ENCODE measurements at regions not wholly inside any gene's neighbourhood (a gene's known extent, or its start where the extent isn't known, plus 50 kb on each side); places are given as distances from the start of the nearest gene placed in this dataset.

DNA sequence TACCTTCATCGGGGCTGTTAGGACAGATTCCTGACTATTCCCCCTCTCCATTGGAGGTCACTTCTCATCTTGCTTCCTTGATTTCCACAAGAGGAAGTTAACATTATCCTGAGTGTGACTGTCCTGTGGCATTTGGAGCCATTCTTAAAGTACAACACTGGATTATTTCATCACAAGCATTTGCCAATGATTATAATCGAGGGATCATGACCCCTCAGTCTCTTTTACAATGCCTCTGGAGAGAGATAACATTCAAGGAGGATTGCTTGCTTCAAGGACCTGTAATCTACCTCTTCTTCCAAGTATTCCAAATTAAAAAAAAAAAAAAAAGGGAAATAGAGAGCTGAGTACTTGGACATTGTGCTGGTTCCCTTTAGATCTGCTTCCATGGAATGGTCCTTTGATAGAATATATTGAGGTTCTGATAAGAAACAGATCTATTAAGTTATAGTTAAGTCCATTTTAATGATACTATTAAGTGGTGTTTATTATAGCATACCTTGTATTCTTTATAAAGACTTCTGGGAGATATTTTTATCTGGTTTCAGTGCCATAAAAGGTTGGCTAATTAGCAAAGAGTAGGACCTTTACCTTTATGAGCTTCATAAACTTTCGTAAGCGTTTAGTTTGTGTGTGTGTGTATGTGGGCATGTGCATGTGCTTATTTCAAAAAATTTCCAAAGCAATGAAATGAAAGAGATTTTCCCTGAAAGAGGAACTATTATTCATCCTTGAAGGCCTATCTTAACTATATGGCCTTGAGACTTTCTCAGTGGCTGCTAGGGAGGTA, 469.1 kb downstream of the DHX35 start:
- no peak for DNase-seq

DNA sequence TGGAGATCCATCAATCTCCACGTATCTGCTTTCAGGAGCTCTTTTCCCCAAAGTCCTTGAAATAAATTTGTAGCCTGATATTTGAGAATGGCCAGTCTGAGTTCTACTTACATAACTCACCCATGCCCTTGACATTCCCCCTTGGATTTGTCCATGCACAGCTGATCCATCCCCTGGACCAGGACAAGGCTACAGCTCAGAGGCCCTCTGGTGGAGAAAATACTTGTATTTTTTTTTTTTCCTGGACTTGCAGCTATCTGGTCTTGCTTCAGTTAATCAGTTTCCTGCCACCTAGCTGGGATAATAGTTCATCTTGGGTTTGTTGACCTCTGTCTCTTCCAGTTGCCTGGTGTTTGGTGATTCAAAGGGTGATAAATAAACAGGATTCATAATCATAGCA, 467.6 kb downstream of the DHX35 start:
- no peak for DNase-seq

DNA sequence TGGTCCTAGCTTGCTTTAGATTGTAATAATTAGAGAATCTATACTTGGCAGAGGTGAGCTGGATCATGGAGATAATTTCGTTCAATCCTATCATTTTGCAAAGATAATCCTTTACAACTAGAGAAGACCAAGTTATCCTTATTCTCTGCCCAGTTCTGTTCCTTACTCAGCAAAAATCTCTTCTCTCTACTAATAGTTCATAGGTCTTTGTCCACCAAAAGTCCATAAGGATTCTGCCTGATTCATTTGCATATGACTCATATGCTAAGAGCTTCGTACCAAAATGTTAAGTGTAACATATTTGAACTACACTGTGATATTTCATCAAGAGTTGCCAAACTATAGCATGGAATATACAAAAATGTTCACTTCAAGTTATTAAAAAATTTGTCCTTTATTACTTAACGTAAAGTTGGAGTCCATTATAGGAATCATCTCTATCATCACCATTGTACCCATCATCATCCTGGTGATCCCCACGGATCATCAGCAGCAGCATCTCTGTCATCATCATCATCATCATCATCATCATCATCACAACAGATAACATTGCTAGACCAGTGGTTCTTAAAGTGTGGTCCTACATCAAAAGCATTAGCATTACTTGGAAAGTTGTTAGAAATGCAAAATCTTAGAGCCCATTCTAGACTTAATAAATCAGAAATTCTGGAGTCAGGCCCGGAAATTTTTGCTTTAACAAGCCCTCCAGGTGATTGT, 463.0 kb downstream of the DHX35 start:
- DNase-seq, result no peak

DNA sequence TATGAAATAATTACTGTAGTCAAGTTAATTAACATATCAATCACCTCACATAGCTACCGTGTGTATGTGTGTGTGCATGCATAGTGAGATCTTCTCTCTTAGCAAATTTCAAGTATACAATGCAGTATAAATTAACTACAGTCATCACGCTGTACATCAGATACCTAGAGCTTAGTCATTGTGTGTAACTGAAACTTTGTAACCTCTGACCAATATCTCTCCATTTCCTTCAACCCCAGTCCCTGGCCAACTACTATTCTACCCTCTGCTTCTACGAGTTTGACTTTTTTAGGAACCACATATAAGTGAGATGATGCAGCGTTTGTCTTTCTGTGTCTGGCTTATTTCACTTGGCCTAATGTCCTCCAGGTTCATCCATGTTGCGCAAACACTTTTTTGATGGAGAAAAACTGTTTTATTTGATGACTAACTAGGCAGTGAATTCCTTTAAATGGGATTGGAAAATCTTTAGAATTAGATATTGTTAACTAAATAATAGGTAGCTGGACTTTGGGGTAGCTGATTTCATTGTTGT, 459.5 kb downstream of the DHX35 start:
- DNase-seq, result no peak

DNA sequence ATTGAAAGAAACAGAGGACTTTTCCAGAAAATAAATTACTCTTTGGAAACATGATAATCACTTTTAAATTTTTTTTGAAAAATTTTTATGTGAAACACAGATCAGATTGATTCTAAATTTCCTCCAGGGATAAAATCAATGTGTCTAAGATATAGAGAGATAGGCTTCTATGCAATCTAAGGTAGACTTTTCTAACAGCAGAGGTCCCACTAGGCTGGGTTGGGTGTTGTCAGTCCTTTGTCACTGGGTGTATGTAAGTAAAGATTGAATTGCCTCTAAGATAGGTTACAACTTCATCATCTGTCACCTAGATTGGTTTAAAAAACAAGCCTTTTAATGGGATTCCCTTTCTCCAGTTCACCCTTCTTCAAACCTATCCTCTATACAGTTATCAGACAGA, 449.9 kb downstream of the DHX35 start:
- DNase-seq, result no peak

DNA sequence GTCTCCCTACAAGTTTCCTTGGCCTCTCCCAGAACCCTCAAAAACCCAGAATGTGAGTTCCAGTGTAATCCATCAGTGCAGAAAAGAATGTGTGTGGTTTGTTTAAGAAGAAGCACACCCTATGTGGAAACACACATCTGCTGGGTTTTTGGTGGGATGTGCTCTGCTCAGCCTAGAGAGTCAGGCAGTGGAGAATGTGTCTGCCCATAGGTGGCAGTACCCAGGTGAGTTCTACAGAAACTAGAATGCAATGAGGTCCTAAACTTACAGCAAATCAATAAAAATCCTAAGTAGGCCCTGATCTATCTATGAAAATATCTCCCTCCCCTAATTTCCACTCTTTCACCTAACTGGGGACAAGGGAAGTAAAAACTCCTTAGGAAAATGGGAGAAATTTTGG, 437.3 kb downstream of the DHX35 start:
- DNase-seq, result no peak

DNA sequence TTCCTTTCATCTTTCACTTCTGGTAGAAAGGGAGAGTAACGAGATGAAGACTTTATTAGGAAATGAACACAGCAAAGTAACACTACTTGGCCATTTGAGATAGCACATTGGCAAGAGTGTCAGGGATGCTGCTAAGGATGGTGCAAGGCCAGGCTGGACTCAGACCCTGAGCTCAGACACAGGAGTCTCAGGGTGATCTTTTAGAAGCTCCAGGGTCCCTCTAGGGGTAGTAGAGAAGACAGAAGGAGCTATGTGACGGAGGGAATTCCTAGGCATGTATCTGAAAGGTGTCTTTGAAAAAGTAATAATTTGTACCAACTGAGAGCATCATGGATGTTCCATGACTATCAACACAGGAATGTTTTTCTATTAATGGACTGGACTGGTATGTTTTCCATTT, 436.5 kb downstream of the DHX35 start:
- DNase-seq, result no peak

DNA sequence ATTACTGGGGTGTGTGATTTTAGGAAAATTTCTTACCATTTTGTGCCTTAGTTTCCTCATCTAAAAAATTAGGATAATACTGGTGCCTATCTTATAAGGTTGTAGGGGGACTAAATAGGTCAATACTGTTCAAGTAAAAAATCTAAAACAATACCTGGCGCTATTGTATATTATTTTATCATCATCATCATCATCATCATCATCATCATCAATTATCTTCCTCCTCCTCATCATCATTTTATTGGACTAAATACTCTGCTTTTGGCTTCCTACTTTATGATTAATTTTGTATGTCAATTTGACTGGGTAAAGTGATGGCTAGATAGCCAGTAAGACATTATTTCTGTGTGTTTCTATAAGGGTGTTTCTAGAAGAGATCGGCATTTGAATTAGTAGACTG, 435.5 kb downstream of the DHX35 start:
- DNase-seq, result no peak

DNA sequence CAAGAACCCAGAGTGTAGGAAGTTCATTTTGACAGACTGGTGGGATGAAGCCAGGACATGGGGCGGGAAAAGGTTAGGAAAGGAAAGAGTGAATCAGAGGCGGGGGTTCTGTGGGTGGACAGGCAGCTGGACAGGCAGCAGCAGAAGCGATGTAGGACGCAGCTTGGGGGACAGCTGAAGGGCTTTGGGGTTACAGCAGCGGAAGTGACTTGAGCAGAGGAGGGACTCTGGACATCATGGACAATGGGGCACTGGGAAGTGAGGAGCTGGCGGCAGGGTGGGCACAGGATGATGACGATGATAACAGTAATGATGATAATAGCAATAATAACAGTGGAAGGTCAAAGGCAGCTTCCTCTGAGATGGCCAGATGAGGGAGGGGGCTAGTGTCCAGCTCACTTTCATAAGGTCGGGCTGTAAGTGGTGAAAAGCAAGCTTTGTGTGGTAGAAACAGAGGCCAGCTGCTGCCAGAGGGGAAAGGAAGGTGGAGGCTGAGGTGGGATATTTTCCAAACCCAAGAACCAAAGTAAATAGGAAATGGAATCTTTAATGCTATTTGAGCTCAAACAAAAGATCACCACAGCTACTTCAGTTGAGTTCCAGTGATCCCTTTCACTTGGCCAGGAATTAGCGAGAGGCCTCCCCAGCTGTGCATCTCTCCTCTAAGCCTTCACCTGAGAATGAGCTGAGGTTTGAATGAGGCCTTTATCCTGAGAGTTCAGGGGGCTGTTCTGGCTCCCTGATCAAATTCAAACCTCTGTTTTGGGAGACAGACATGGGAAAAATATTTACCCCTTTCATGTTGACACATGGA, 433.5 kb downstream of the DHX35 start:
- DNase-seq, result no peak

DNA sequence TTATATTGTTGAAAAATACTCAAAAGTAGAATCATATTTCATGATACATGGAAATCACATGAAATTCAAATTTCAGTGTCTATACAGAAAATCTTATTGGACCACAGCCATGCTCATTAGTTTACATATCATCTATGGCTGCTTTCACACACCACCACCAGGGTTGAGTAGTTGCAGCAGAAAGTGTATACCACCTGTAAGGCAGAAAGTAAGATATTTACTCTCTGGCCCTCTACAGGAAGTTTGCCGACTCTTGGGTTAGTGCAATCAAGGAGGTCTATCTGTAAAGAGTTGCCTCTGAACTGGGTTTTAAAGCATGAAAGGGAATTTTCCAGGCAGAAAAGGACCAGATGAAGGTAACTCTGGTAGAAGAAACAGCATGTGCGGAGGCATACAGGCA, 432.3 kb downstream of the DHX35 start:
- no peak for DNase-seq

DNA sequence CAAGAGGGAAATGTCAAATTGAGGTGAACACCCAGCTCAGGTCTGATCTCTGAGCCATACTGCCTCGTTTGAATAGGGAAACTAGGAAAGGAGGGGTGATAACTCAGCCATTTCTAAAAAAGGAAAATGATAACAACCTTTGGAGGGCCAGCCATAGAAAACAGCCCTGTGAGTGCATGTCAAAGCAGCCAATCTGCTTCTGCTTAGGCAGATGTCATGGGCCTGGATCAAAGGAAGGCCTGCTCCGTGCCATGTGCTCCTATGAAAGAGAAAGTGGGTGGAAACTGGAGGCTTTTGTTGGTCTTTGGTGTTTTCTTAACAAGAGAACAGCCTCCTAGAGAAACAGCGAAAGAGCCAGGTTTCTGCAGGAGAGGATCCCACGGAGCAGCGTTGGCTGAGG, 428.0 kb downstream of the DHX35 start:
- no peak for DNase-seq

DNA sequence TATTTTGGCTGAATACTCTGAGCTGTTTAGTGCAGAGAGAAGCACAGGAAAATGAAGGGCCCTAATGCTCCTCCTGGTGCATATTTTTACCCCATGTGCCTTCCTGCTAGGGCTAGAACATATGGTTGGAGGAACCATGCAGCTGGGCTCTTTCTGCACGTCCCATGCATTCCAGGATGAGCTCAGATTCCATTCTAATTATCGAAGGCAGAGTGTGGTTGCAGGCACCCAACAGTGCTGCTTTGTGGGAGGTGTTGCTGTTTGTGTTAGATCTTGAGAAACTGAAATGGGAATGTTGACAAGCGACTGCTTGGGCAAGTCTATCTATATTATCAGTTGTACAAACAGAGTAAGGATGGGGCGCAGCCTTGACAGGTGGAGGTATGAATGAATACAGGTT, 419.5 kb downstream of the DHX35 start:
- DNase-seq, result no peak

DNA sequence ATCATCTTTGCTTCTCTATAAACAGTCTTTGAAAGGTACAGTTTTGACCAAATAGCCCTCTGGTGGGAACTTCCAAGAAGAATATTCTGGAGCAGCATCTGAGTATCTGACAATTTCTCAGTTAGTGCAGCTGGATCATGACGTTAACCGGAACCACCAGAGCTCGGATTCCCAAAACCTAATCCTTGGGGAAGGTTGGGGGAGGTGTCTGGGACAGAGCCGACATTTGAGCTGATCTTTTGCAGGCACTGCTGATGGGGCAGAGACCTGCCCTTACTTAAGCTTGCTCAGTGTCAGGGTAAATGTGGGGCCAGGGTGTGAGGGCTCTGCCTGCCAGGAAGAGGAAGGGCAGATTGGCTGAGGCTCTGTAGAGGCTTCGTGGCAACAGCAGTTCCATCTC, 416.6 kb downstream of the DHX35 start:
- DNase-seq, result no peak

DNA sequence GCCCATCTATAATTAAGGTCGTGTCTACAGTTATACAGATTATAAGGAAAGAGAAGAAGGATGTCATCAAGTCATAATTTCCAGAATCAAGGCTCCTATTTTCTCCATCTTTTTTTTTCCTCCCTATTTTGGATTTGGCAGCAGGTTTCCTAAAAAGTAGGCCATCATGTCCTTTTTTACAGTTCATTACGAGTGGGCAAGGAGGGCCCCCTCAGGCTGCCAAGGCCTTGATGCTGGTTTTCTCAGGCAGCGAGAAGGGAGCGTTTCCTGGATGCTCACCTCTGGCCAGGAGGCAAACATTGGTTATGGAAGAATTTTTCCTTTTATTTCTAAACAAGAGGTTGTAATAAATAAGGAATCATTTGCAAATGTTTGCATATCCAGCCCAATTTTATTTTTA, 414.6 kb downstream of the DHX35 start:
- no peak for DNase-seq

DNA sequence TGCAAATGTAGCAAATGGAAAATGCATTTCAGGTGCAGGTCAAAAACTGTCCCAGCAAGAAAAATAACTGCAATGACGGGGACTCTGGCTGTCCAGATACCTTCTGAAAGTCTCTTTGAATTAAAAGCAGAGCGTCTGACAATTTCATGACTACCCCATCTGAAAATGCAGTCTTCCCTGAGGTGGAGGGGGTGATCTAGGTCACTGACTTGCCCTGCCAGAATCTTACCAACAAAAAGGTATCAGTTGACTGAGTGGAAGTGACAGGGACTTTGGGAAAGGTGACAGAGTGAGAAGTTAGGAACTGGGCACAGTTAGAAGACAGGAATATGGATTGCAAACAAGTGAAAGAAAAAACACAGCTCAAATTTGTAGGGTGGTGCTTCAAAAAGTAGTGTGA, 402.2 kb downstream of the DHX35 start:
- no peak for DNase-seq

DNA sequence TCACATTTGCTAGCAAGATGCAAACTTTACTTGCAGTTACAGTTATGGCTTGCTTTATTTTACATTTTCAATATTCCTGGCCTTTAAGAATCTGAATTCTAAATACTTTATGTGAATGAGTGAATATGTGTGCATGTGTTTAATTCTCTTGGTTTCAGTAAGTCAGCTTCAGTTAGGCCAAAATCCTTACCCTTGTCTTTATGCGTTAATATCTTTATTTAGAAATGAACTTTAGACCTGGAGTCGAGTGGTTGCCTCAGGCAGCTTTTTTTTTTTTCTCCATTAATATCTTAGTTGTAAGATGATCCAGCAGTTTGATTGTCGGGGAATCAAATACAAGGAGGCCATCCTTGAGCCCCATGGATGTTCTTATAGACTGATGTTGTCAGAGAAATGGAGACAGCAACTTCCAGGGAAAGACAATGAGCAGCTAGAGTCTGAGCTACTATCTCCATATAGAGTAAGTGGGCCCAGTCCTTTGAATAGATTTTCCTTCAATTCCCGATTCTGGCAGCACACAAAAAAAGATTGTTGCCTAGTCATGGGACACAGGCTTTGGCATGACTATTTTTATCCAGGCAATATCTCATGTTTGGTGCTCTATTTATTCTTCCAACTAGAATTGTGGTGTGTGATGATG, 398.0 kb downstream of the DHX35 start:
- no peak for DNase-seq

DNA sequence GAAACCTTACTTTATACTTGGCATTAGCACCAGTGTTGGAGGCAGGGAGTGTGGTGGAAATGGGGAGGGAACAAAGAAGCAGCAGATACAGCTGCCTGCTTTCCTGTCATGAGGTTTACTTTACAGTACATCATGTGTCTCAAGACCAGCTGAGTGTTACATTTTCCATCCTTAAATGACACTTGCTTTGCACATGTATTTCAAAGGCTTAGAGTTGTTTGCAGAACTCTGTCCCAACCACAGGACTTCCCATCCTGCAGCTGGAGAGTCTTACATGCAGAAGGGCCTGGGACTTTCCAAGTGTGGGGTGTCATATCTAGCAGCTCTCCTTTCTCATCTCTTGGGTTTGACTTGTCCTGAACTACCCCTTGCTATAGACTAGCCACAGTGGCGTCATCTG, 395.9 kb downstream of the DHX35 start:
- DNase-seq, result no peak

DNA sequence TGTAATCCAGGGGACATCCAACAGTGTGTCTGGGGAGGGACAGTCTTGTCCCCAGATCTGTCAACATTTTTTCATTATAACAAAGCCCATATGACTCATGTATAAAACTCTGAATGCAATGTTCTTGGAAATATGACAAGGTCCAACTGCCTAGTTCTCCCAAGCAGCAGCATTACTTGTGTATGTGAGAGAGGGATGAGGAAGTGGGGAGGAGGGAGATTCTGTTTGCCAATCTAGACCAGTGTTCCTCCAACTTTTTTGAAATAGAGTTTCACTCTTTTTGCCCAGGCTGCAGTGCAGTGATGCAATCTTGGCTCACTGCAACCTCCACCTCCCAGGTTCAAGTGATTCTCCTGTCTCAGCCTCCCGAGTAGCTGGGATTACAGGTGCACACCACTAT, 394.8 kb downstream of the DHX35 start:
- DNase-seq, result no peak

DNA sequence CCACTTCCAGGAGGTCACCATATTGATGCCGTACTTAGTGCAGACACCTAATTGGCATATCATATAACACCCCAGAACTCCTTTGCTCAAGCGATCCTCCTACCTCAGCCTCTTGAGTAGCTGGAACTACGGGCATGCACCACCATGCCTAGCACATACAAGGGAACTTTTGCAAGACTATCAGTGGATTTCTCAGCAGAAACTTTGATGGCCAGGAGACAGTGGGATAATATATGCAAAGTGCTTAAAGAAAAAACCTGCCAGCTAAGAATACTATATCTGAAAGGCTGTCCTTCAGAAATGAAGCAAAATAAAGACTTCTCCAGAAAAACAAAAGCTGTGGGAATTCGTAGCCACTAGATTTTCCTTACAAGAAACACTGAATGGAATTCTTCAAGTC, 387.1 kb downstream of the DHX35 start:
- DNase-seq, result no peak

DNA sequence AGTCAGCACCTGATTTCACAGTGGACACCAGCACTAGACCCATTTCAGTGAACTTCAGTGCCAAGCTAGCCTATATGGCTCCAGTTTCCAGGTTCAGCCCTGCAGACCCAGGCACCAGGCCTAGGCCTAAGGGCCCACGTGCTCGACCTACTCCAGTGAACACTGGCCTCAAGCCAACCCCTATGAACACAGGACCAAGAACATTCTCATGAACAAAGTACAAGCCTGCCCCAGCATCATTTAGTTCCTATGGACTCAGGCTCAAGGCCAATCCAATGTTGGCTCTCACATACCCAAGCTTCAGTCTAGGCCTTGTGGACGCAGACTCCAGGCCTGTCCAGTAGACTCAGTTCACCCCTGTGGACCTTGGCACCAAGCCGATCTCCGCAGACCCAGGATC, 385.5 kb downstream of the DHX35 start:
- DNase-seq, result no peak

DNA sequence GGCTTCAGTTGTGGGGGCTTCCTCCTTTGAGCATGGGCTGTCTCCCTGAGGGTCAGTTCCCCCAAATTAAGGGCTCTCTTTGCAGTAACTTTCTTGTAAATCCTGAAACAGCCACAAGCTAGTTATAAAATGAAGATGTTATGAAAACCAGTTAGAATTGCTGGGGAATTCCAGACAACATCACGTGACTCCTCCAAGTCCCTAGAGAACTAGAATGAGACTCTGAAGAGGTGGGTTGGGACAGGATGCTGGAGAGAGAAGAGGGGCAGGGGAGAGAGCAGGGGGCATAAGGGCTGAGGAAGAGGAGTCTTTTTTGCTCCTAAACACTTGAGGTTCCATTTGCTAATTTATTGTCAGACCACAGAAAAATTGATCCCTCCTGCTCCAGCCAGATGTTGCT, 380.3 kb downstream of the DHX35 start:
- DNase-seq, result no peak

DNA sequence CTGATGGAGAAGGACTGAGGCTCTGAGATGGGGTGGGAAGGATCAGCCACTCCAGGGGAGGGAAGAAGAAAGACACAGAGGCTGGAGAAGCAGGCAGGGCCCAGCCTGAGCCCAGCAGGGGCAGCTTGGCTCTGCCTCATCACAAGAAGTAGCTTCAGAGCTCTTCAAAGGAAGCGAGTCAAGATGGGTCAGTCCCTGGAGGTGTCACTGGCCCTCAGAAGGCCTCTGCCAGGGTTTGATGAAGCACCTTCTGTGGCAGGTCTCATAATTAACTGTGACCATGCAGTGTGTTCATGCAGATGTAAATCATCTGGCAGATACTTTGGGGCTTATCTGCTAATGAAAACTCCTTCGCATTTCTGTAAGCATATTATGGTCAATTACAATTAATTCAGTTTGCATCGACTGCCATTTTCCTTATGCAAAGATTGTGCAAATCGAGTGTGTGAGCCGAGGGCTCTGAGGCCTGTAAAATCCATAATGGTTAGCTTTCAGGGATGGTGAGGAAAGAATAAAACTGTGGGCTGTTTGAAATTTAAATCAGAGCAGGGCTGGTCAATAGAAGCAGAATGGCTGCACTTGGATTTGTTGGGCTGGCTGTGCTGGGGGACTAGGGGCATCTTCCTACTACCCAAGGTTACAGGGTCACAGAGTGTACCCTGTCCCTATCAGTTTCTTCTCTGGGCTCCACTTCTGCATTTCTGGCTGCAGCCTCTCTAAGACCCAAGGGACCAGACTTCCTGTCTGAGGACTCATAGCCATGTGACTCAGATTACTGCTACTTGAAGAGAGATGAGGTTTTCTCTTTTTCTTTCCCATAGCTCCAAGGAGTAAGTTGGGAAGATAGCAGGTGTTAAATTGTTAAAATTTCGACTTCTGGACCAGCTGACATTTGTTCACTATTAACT, 376.6 kb downstream of the DHX35 start:
- no peak for DNase-seq
